ENCODE measurements at regions not wholly inside any gene's neighbourhood (a gene's known extent, or its start where the extent isn't known, plus 50 kb on each side); places are given as distances from the start of the nearest gene placed in this dataset.

DNA sequence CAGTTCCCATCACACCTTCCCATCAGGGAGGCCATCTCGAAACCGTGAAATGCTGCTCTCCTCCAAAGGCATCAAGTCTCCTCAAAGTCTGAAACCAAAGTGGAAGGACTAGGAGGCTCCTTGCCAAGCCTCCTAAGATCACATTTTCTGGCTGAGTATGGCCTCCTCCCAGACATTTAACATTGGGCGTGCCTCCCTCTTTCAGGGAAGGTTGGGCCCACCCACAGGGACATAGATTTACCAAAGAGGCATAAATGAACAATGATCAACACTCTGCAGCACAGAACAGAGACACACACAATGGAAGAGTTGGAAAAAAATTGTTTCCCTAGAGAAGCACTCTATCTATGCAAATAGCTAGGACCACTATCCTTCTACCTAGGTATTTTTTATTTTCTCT, 381.8 kb downstream of the MAFB start:
- H3K4me1 Mint-ChIP-seq = peaks cover 16% of the 10 kb centered on the region
- Histone ChIP-seq H3K79me2 (replicated peaks; ENCODE audit: insufficient read depth) (no peaks in the 10 kb centered on the region), H3K27me3 (ENCODE audit: insufficient read depth) (no peaks in the 10 kb centered on the region), H3K9me2 (ENCODE audit: insufficient read depth) (peaks cover 9% of the 10 kb centered on the region; the same call in 1 of the 2 replicates), H3K4me2 (no peak overlapping the region), H4K20me1 (replicated peaks; ENCODE audit: insufficient read depth) (no peaks in the 10 kb centered on the region), H3F3A (replicated peaks; ENCODE audit: low read depth) (no peaks in the 10 kb centered on the region), H2AFZ (peak overlapping the region; percentile 32; the same call in 1 of the 2 replicates), H3K27ac (ENCODE audit: low read depth) (no peak overlapping the region), H3K4me3 (no peak overlapping the region), H3K4me1 (ENCODE audit: insufficient read depth) (peaks cover 10% of the 10 kb centered on the region), H3K36me3 (ENCODE audit: insufficient read depth) (no peaks in the 10 kb centered on the region; the same call in 1 of the 2 replicates)
- no peaks in the 10 kb centered on the region for H3K9me3 Mint-ChIP-seq
- ATAC-seq = no peak
- H3K36me3 Mint-ChIP-seq (ENCODE audit: low read depth) = no peaks in the 10 kb centered on the region
- no peak overlapping the region for H3K27ac Mint-ChIP-seq
- no peak overlapping the region for H3K4me3 Mint-ChIP-seq
- no peaks in the 10 kb centered on the region for H3K27me3 Mint-ChIP-seq (ENCODE audit: insufficient read depth, low read depth, poor library complexity)
- no peak for DNase-seq (ENCODE audit: low spot score)
- no peak for TF ChIP-seq NANOG (IDR thresholded peaks at IDR 0.05; ENCODE audit: borderline replicate concordance)
- TF ChIP-seq, protein P1, sequence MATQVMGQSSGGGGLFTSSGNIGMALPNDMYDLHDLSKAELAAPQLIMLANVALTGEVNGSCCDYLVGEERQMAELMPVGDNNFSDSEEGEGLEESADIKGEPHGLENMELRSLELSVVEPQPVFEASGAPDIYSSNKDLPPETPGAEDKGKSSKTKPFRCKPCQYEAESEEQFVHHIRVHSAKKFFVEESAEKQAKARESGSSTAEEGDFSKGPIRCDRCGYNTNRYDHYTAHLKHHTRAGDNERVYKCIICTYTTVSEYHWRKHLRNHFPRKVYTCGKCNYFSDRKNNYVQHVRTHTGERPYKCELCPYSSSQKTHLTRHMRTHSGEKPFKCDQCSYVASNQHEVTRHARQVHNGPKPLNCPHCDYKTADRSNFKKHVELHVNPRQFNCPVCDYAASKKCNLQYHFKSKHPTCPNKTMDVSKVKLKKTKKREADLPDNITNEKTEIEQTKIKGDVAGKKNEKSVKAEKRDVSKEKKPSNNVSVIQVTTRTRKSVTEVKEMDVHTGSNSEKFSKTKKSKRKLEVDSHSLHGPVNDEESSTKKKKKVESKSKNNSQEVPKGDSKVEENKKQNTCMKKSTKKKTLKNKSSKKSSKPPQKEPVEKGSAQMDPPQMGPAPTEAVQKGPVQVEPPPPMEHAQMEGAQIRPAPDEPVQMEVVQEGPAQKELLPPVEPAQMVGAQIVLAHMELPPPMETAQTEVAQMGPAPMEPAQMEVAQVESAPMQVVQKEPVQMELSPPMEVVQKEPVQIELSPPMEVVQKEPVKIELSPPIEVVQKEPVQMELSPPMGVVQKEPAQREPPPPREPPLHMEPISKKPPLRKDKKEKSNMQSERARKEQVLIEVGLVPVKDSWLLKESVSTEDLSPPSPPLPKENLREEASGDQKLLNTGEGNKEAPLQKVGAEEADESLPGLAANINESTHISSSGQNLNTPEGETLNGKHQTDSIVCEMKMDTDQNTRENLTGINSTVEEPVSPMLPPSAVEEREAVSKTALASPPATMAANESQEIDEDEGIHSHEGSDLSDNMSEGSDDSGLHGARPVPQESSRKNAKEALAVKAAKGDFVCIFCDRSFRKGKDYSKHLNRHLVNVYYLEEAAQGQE (IDR thresholded peaks at IDR 0.05; ENCODE audit: unreplicated experiment) = no peak
- no peak for TF ChIP-seq EZH2phosphoT487 (IDR thresholded peaks at IDR 0.05; ENCODE audit: unreplicated experiment)
- no peak for TF ChIP-seq JUNB (IDR thresholded peaks at IDR 0.05; ENCODE audit: unreplicated experiment)
- TF ChIP-seq POLR2AphosphoS5 (IDR thresholded peaks at IDR 0.05; ENCODE audit: low read depth) = no peak
- TF ChIP-seq CREB1 (CRISPR knock-in tag; IDR thresholded peaks at IDR 0.05; ENCODE audit: low read depth) = no peak
- TF ChIP-seq STAT1 (IDR thresholded peaks at IDR 0.05; ENCODE audit: unreplicated experiment) = no peak
- TF ChIP-seq, protein P2, sequence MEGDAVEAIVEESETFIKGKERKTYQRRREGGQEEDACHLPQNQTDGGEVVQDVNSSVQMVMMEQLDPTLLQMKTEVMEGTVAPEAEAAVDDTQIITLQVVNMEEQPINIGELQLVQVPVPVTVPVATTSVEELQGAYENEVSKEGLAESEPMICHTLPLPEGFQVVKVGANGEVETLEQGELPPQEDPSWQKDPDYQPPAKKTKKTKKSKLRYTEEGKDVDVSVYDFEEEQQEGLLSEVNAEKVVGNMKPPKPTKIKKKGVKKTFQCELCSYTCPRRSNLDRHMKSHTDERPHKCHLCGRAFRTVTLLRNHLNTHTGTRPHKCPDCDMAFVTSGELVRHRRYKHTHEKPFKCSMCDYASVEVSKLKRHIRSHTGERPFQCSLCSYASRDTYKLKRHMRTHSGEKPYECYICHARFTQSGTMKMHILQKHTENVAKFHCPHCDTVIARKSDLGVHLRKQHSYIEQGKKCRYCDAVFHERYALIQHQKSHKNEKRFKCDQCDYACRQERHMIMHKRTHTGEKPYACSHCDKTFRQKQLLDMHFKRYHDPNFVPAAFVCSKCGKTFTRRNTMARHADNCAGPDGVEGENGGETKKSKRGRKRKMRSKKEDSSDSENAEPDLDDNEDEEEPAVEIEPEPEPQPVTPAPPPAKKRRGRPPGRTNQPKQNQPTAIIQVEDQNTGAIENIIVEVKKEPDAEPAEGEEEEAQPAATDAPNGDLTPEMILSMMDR (conservative IDR thresholded peaks at IDR 0.05; ENCODE audit: low read depth in 2 of 2) = no peak
- TF ChIP-seq ZNF114 (CRISPR knock-in tag; IDR thresholded peaks at IDR 0.05) = no peak
- no peak for TF ChIP-seq ZNF331 (CRISPR knock-in tag; IDR thresholded peaks at IDR 0.05; ENCODE audit: low read depth)

DNA sequence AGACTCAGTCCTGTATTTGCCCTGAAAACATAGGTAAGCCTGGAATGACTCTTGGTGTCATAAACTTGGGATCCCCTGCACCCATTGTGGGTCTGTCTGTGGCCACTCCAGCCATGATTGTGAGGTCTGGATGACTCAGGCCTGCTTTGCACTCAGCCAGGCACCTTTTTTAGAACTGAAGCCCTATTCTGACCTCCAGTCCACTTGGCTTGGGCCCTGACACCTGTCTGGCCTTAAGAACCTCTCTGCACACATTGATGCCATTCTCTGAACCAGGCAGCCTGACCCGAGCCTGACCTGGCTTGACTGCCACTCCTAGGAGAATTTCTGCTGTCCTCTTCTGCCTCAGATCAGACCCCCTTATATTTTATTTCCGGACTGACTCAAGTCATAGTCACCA, 383.7 kb downstream of the MAFB start:
- H3K4me3 Mint-ChIP-seq = no peak overlapping the region
- H2AFZ ChIP-seq = no peak overlapping the region
- H3K27ac Mint-ChIP-seq = no peak overlapping the region
- H3K4me1 ChIP-seq (ENCODE audit: insufficient read depth) = peaks cover 10% of the 10 kb centered on the region
- H3K4me1 Mint-ChIP-seq = peaks cover 16% of the 10 kb centered on the region
- no peaks in the 10 kb centered on the region for H3K27me3 Mint-ChIP-seq (ENCODE audit: insufficient read depth, low read depth, poor library complexity)
- no peak for ATAC-seq
- H3K27ac ChIP-seq (ENCODE audit: low read depth) = no peak overlapping the region
- H3K4me3 ChIP-seq = no peak overlapping the region
- no peak overlapping the region for H3K4me2 ChIP-seq
- no peaks in the 10 kb centered on the region; the same call in 1 of the 2 replicates for H3K36me3 ChIP-seq (ENCODE audit: insufficient read depth)
- H3F3A ChIP-seq (replicated peaks; ENCODE audit: low read depth) = no peaks in the 10 kb centered on the region
- H3K36me3 Mint-ChIP-seq (ENCODE audit: low read depth) = no peaks in the 10 kb centered on the region
- no peak for DNase-seq (ENCODE audit: low spot score)
- H4K20me1 ChIP-seq (replicated peaks; ENCODE audit: insufficient read depth) = no peaks in the 10 kb centered on the region
- H3K9me2 ChIP-seq (ENCODE audit: insufficient read depth) = peaks cover 9% of the 10 kb centered on the region; the same call in 1 of the 2 replicates
- no peaks in the 10 kb centered on the region for H3K79me2 ChIP-seq (replicated peaks; ENCODE audit: insufficient read depth)
- no peaks in the 10 kb centered on the region for H3K9me3 Mint-ChIP-seq
- H3K27me3 ChIP-seq (ENCODE audit: insufficient read depth) = no peaks in the 10 kb centered on the region
- no peak for TF ChIP-seq EZH2phosphoT487 (IDR thresholded peaks at IDR 0.05; ENCODE audit: unreplicated experiment)
- TF ChIP-seq, protein P3, sequence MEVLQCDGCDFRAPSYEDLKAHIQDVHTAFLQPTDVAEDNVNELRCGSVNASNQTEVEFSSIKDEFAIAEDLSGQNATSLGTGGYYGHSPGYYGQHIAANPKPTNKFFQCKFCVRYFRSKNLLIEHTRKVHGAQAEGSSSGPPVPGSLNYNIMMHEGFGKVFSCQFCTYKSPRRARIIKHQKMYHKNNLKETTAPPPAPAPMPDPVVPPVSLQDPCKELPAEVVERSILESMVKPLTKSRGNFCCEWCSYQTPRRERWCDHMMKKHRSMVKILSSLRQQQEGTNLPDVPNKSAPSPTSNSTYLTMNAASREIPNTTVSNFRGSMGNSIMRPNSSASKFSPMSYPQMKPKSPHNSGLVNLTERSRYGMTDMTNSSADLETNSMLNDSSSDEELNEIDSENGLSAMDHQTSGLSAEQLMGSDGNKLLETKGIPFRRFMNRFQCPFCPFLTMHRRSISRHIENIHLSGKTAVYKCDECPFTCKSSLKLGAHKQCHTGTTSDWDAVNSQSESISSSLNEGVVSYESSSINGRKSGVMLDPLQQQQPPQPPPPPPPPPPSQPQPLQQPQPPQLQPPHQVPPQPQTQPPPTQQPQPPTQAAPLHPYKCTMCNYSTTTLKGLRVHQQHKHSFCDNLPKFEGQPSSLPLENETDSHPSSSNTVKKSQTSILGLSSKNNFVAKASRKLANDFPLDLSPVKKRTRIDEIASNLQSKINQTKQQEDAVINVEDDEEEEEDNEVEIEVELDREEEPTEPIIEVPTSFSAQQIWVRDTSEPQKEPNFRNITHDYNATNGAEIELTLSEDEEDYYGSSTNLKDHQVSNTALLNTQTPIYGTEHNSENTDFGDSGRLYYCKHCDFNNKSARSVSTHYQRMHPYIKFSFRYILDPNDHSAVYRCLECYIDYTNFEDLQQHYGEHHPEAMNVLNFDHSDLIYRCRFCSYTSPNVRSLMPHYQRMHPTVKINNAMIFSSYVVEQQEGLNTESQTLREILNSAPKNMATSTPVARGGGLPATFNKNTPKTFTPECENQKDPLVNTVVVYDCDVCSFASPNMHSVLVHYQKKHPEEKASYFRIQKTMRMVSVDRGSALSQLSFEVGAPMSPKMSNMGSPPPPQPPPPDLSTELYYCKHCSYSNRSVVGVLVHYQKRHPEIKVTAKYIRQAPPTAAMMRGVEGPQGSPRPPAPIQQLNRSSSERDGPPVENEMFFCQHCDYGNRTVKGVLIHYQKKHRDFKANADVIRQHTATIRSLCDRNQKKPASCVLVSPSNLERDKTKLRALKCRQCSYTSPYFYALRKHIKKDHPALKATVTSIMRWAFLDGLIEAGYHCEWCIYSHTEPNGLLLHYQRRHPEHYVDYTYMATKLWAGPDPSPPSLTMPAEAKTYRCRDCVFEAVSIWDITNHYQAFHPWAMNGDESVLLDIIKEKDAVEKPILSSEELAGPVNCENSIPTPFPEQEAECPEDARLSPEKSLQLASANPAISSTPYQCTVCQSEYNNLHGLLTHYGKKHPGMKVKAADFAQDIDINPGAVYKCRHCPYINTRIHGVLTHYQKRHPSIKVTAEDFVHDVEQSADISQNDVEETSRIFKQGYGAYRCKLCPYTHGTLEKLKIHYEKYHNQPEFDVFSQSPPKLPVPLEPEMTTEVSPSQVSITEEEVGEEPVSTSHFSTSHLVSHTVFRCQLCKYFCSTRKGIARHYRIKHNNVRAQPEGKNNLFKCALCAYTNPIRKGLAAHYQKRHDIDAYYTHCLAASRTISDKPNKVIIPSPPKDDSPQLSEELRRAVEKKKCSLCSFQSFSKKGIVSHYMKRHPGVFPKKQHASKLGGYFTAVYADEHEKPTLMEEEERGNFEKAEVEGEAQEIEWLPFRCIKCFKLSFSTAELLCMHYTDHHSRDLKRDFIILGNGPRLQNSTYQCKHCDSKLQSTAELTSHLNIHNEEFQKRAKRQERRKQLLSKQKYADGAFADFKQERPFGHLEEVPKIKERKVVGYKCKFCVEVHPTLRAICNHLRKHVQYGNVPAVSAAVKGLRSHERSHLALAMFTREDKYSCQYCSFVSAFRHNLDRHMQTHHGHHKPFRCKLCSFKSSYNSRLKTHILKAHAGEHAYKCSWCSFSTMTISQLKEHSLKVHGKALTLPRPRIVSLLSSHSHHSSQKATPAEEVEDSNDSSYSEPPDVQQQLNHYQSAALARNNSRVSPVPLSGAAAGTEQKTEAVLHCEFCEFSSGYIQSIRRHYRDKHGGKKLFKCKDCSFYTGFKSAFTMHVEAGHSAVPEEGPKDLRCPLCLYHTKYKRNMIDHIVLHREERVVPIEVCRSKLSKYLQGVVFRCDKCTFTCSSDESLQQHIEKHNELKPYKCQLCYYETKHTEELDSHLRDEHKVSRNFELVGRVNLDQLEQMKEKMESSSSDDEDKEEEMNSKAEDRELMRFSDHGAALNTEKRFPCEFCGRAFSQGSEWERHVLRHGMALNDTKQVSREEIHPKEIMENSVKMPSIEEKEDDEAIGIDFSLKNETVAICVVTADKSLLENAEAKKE (CRISPR knock-in tag; IDR thresholded peaks at IDR 0.05) = no peak
- TF ChIP-seq NANOG (IDR thresholded peaks at IDR 0.05; ENCODE audit: borderline replicate concordance) = no peak
- TF ChIP-seq EZH2 (IDR thresholded peaks at IDR 0.05; ENCODE audit: low read depth, unreplicated experiment) = no peak
